Stomach (tissue), 8 donors: ENCODE measurements at regions not wholly inside any gene's neighbourhood (a gene's known extent, or its start where the extent isn't known, plus 50 kb on each side); places are given as distances from the start of the nearest gene placed in this dataset.
A peak's percentile ranks its signal among the peaks of the same experiment; 100 is the strongest.

ENCODE experiments used
- DNase-seq, 2 donors: peaks; one replicate each; pipeline versions ENCODE4 v3.0.0 to v3.0.0-alpha.2; 2013 to 2019
- H3K27ac ChIP-seq, 5 donors: fragments of 200-600 bp in 4 of 5; sonication (generic) in 4 of 5; one replicate each; pipeline ENCODE4 v1.5.1; 2013 to 2019; ENCODE audit warnings: mild to moderate bottlenecking in 1 of 5, moderate library complexity in 1 of 5
- H3K27me3 ChIP-seq, 3 donors: fragments of 200-600 bp; sonication (generic); one replicate each; pipeline ENCODE4 v1.5.1; 2017 to 2019; ENCODE audit warnings: mixed run types in 1 of 3
- H3K36me3 ChIP-seq, 4 donors: fragments of 200-600 bp; sonication (generic); 1 replicate in 3 of 4; 2 replicates in 1 of 4; pipeline ENCODE4 v1.5.1; 2016 to 2019
- H3K4me1 ChIP-seq, 4 donors: fragments of 200-600 bp; sonication (generic); one replicate each; pipeline ENCODE4 v1.5.1; 2016 to 2019
- H3K4me3 ChIP-seq, 4 donors: fragments of 200-600 bp; sonication (generic) in 3 of 4; one replicate each; pipeline ENCODE4 v1.5.1; 2016 to 2019; ENCODE audit warnings: mild to moderate bottlenecking in 1 of 4
- H3K9me3 ChIP-seq, 4 donors: fragments of 200-600 bp; sonication (generic); one replicate each; pipeline ENCODE4 v1.5.1; 2016 to 2019
- CTCF ChIP-seq, 7 experiments: fragments of 450-650 bp in 4 of 7; fragments of 200-600 bp in 3 of 7; sonication (generic) in 3 of 7; IDR thresholded peaks; one replicate each; pipeline ENCODE4 v1.5.1; 2016 to 2019; ENCODE audit warnings: antibody characterized with exemption in 7 of 7, control low read depth in 2 of 7, mild to moderate bottlenecking in 1 of 7
- EP300 ChIP-seq: sonication (generic); formaldehyde crosslinking; IDR thresholded peaks from one replicate; pipeline ENCODE4 v1.6.1; 2017; ENCODE audit warnings: antibody characterized with exemption
- POLR2A ChIP-seq, 4 donors: fragments of 450-650 bp; IDR thresholded peaks; one replicate each; pipeline ENCODE4 v1.6.1; 2016; ENCODE audit warnings: antibody characterized with exemption in 4 of 4, control low read depth in 2 of 4, mild to moderate bottlenecking in 1 of 4, moderate library complexity in 1 of 4
- POLR2AphosphoS5 ChIP-seq, 3 donors: sonication (generic); formaldehyde crosslinking; IDR thresholded peaks; one replicate each; pipeline ENCODE4 v1.6.1; 2016; ENCODE audit warnings: antibody characterized with exemption in 3 of 3
- WGBS, 5 donors: extraction: QIAGEN DNeasy Blood & Tissue Kit in 3 of 5; methylation state at CpG; one replicate each; pipeline versions ENCODE4 v1.1.5 to v1.1.7; 2013 to 2018; 5-methylcytosine and 5-hydroxymethylcytosine counted together
- intact Hi-C: fragments of 100-400 bp; cut with DNase I; formaldehyde crosslinking; loops from one replicate; pipeline ENCODE4 v1.15.1; 2023; ENCODE audit warnings: low total_unique reads
- donor health status: healthy with polysubstance abuse.
- donor health status: Bipolar disorder and iron deficiency.
- donor health status: healthy.

- TF ChIP-seq POLR2AphosphoS5 (IDR thresholded peaks at IDR 0.05) = no peak
- TF ChIP-seq CTCF (IDR thresholded peaks at IDR 0.05) = no peak
- TF ChIP-seq POLR2A (IDR thresholded peaks at IDR 0.05) = no peak
- no peak for TF ChIP-seq EP300
- intact Hi-C loops = no loop called here
- no peaks in the 10 kb centered on the region for H3K27me3 ChIP-seq
- DNase-seq = peak; percentile 16 to 40
- H3K4me1 ChIP-seq = no peaks in the 10 kb centered on the region
- H3K36me3 ChIP-seq = no peaks in the 10 kb centered on the region
- no peaks in the 10 kb centered on the region for H3K9me3 ChIP-seq
- no peak overlapping the region for H3K27ac ChIP-seq
- 36 to 64% (median 53%) methylated on average over 3 of the region's 3 CpGs for WGBS, 5 donors
- H3K4me3 ChIP-seq = no peak overlapping the region
These were observed 65.2 kb downstream of the POU3F3 start for GRCh38 chr2:104919127-104919526.

GRCh38 chr2:104923665-104924064 is 69.8 kb downstream of the POU3F3 start:
- no peak overlapping the region for H3K4me3 ChIP-seq
- intact Hi-C loops = no loop called here
- TF ChIP-seq EP300 (no peak), CTCF (IDR thresholded peaks at IDR 0.05) (no peak), POLR2AphosphoS5 (IDR thresholded peaks at IDR 0.05) (no peak), POLR2A (IDR thresholded peaks at IDR 0.05) (no peak)
- DNase-seq = no peak
- WGBS, 5 donors = 53 to 67% (median 64%) methylated on average over 3 of the region's 3 CpGs
- no peaks in the 10 kb centered on the region for H3K4me1 ChIP-seq
- no peak overlapping the region for H3K27ac ChIP-seq
- H3K36me3 ChIP-seq = no peaks in the 10 kb centered on the region
- H3K9me3 ChIP-seq = no peaks in the 10 kb centered on the region
- H3K27me3 ChIP-seq = no peaks in the 10 kb centered on the region

DNA sequence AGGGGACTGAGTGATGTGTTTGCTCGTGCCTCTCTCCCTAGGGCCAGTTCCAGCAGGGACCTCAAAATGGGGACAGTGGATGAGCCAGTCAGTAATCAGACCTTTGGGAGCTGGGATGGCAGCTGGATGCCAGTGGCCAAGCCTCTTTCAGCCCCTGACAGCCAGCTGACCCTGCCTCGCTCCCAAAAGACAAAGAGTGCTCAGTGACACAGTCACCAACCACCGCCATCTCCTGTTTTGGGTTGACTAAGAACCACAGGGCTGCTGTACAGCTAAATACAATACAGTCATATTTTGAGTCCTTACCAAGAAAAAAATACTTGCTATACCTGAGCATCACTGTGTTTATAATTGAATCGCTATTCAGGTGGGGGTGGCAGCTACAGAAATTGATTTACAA is 75.7 kb downstream of the POU3F3 start:
- no peaks in the 10 kb centered on the region for H3K36me3 ChIP-seq
- WGBS, 5 donors = 54 to 70% (median 59%) methylated on average over 4 of the region's 4 CpGs
- intact Hi-C loops = no loop called here

DNA sequence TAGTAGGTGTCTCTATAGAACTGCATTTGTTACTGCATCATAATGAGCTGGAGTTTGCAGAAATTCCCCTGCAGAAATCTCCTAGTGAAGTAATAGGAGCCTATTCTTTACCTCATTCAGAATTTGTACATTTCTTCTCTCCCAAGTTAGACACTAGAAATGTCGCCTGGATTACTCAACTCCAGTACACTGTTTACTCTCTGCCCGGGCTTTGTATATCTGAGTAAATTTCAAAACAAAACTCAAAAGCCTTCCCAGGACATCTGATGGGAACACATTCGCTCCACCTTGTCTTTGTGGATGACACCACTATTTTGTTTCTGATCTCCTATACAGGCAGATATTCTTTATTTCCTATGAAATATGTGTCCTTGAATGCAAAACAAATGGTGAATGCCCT is 76.8 kb downstream of the POU3F3 start:
- Histone ChIP-seq H3K9me3 (no peaks in the 10 kb centered on the region), H3K27ac (no peak overlapping the region), H3K27me3 (peaks cover 0 to 12% (median 0%) of the 10 kb centered on the region in 3 donors), H3K4me1 (no peaks in the 10 kb centered on the region), H3K36me3 (no peaks in the 10 kb centered on the region), H3K4me3 (no peak overlapping the region)
- intact Hi-C loops = no loop called here
- no peak for DNase-seq
- WGBS, 5 donors = 34 to 60% (median 40%) methylated on average over 3 of the region's 3 CpGs
- no peak for TF ChIP-seq POLR2AphosphoS5 (IDR thresholded peaks at IDR 0.05)
- no peak for TF ChIP-seq POLR2A (IDR thresholded peaks at IDR 0.05)
- TF ChIP-seq CTCF (IDR thresholded peaks at IDR 0.05) = no peak
- no peak for TF ChIP-seq EP300

More for the DNA sequence above, 75.7 kb downstream of the POU3F3 start:
- Histone ChIP-seq H3K9me3 (no peaks in the 10 kb centered on the region), H3K27ac (no peak overlapping the region), H3K27me3 (peaks cover 0 to 12% (median 0%) of the 10 kb centered on the region in 3 donors), H3K4me1 (no peaks in the 10 kb centered on the region), H3K4me3 (no peak overlapping the region)
- DNase-seq = no peak
- TF ChIP-seq CTCF (IDR thresholded peaks at IDR 0.05) = no peak
- no peak for TF ChIP-seq POLR2A (IDR thresholded peaks at IDR 0.05)
- TF ChIP-seq EP300 = no peak
- TF ChIP-seq POLR2AphosphoS5 (IDR thresholded peaks at IDR 0.05) = no peak
